ENCODE measurements at regions not wholly inside any gene's neighbourhood (a gene's known extent, or its start where the extent isn't known, plus 50 kb on each side); places are given as distances from the start of the nearest gene placed in this dataset.

- TF ChIP-seq CTCF (IDR thresholded peaks at IDR 0.05) (no peak), POLR2A (IDR thresholded peaks at IDR 0.05) (no peak)
These were observed 178.5 kb downstream of the ACTR3 start for GRCh38 chr2:114068438-114068837.

All from thyroid gland (tissue), 4 donors.